PC-9 (cell line): ENCODE measurements at regions not wholly inside any gene's neighbourhood (a gene's known extent, or its start where the extent isn't known, plus 50 kb on each side); places are given as distances from the start of the nearest gene placed in this dataset.

ENCODE experiments used
- BruUV-seq: library from RNA; stranded (reverse); fragments of 400-500 nt; replicated peaks from 2 replicates; lab custom pipeline; 2021; lab: Mats Ljungman, UMichigan
- CTCF ChIA-PET: fragments of 300-600 bp; sonication (Branson Sonifier 250); formaldehyde crosslinking; loops from one replicate; lab custom pipeline; 2022; ENCODE audit warnings: antibody characterized with exemption; lab: Charles Lee
- POLR2A ChIA-PET: fragments of 300-600 bp; sonication (Branson Sonifier 250); formaldehyde crosslinking; loops from one replicate; lab custom pipeline; 2022; ENCODE audit warnings: antibody characterized with exemption; ENCODE audit not compliant: unreplicated experiment; lab: Charles Lee
- DNase-seq, 2 experiments: peaks; one replicate each; pipeline versions ENCODE4 v3.0.0 to v3.0.0-alpha.2; 2015 to 2022; ENCODE audit warnings: mixed read lengths in 1 of 2
- H2AFZ ChIP-seq: fragments of 200-600 bp; sonication (generic); 2 replicates; pipeline ENCODE4 v1.8.1; 2017; ENCODE audit warnings: antibody characterized with exemption
- H3F3A ChIP-seq: fragments of 200-600 bp; sonication (generic); 2 replicates; pipeline ENCODE4 v1.8.1; 2017; ENCODE audit warnings: antibody characterized with exemption, mild to moderate bottlenecking, low read depth; ENCODE audit not compliant: insufficient read depth
- H3K27ac ChIP-seq: fragments of 200-600 bp; sonication (generic); 2 replicates; pipeline ENCODE4 v1.6.1; 2016; ENCODE audit warnings: mixed run types
- H3K27me3 ChIP-seq: fragments of 200-600 bp; sonication (generic); 2 replicates; pipeline ENCODE4 v1.6.1; 2016; ENCODE audit warnings: low read depth, mixed run types; ENCODE audit not compliant: insufficient read depth
- H3K36me3 ChIP-seq: fragments of 200-600 bp; sonication (generic); 2 replicates; pipeline ENCODE4 v1.6.1; 2016; ENCODE audit warnings: low read depth, mixed run types
- H3K4me1 ChIP-seq: fragments of 200-600 bp; sonication (generic); replicated peaks from 2 replicates; pipeline ENCODE4 v1.6.1; 2016; ENCODE audit warnings: mixed run types; ENCODE audit not compliant: insufficient read depth
- H3K4me2 ChIP-seq: fragments of 200-600 bp; sonication (generic); 2 replicates; pipeline ENCODE4 v1.6.1; 2017; ENCODE audit warnings: mixed run types
- H3K4me3 ChIP-seq: fragments of 200-600 bp; sonication (generic); 2 replicates; pipeline ENCODE4 v1.6.1; 2016; ENCODE audit warnings: mixed run types
- H3K79me2 ChIP-seq: fragments of 200-600 bp; sonication (generic); 2 replicates; pipeline ENCODE4 v1.6.1; 2017; ENCODE audit warnings: low read depth, mixed run types
- H3K9me2 ChIP-seq: fragments of 200-600 bp; sonication (generic); 2 replicates; pipeline ENCODE4 v1.8.1; 2017; ENCODE audit warnings: mild to moderate bottlenecking; ENCODE audit not compliant: insufficient read depth
- H3K9me3 ChIP-seq: fragments of 200-600 bp; sonication (generic); 2 replicates; pipeline ENCODE4 v1.8.1; 2016; ENCODE audit warnings: low read depth; ENCODE audit not compliant: insufficient read depth
- H4K20me1 ChIP-seq: fragments of 200-600 bp; sonication (generic); 2 replicates; pipeline ENCODE4 v1.8.1; 2017; ENCODE audit not compliant: insufficient read depth
- EZH2 ChIP-seq: fragments of 200-600 bp; sonication (generic); IDR thresholded peaks from 2 replicates; pipeline ENCODE4 v1.8.0; 2017; ENCODE audit warnings: antibody characterized with exemption, low read depth
- intact Hi-C: fragments of 100-400 bp; cut with micrococcal nuclease; formaldehyde crosslinking; loops from one replicate; pipeline ENCODE4 v1.10.0; 2022; ENCODE audit not compliant: unreplicated experiment
- TF ChIP-seq, protein P1 (sequence below): fragments of 200-600 bp; sonication (generic); conservative IDR thresholded peaks from 2 replicates; pipeline ENCODE4 v1.6.1; 2017; ENCODE audit warnings: mixed run types, antibody characterized with exemption, mild to moderate bottlenecking, moderate library complexity

DNA sequence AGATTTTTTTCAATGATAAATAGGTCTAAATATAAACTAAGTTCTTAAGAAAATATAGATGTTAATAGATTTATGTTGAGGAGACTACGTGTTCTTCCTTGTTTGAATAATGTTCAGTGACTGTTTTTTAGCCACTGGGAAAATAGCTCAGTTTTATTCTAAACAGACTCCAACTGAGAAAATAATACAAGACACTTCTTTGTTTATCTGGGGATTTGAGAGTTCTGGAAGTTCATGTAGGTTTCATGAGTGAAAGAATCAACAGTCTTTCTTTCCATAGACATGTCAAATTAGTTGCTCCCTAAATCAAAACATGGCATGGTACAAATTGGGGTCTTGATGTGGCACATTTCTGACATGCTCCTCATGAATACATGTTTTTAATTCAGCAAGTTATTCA is 177.7 kb downstream of the MREG start:
- no peaks in the 10 kb centered on the region for H4K20me1 ChIP-seq
- H2AFZ ChIP-seq: no peak overlapping the region
- ChIA-PET POLR2A (no interaction called here), CTCF (no interaction called here)
- H3K4me2 ChIP-seq: no peak overlapping the region
- DNase-seq: no peak
- H3K9me3 ChIP-seq: 0 out of 2 replicates have a peak, but pooled peaks cover 2% of the 10 kb centered on the region
- no peaks in the 10 kb centered on the region for H3K79me2 ChIP-seq
- H3K4me1 ChIP-seq: peaks cover 16% of the 10 kb centered on the region
- BruUV-seq: no TSS peak
- no peaks in the 10 kb centered on the region for H3K36me3 ChIP-seq
- intact Hi-C loops: no loop called here
- H3K9me2 ChIP-seq: no peaks in the 10 kb centered on the region
- no peak overlapping the region for H3K27ac ChIP-seq
- no peak overlapping the region for H3K4me3 ChIP-seq
- no peak for TF ChIP-seq EZH2
- TF ChIP-seq, protein P1, sequence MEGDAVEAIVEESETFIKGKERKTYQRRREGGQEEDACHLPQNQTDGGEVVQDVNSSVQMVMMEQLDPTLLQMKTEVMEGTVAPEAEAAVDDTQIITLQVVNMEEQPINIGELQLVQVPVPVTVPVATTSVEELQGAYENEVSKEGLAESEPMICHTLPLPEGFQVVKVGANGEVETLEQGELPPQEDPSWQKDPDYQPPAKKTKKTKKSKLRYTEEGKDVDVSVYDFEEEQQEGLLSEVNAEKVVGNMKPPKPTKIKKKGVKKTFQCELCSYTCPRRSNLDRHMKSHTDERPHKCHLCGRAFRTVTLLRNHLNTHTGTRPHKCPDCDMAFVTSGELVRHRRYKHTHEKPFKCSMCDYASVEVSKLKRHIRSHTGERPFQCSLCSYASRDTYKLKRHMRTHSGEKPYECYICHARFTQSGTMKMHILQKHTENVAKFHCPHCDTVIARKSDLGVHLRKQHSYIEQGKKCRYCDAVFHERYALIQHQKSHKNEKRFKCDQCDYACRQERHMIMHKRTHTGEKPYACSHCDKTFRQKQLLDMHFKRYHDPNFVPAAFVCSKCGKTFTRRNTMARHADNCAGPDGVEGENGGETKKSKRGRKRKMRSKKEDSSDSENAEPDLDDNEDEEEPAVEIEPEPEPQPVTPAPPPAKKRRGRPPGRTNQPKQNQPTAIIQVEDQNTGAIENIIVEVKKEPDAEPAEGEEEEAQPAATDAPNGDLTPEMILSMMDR: no peak
- H3K27me3 ChIP-seq: no peaks in the 10 kb centered on the region
- no peaks in the 10 kb centered on the region for H3F3A ChIP-seq

- BruUV-seq: no TSS peak
- TF ChIP-seq, protein P1: no peak
- no peaks in the 10 kb centered on the region for H3F3A ChIP-seq
- no peaks in the 10 kb centered on the region for H3K79me2 ChIP-seq
- intact Hi-C loops: no loop called here
- CTCF ChIA-PET: no interaction called here
- no peaks in the 10 kb centered on the region for H3K36me3 ChIP-seq
- H3K27ac ChIP-seq: no peak overlapping the region
- no peak overlapping the region for H3K4me3 ChIP-seq
- H3K4me2 ChIP-seq: no peak overlapping the region
- no peaks in the 10 kb centered on the region for H3K9me2 ChIP-seq
- no peak for DNase-seq
- H2AFZ ChIP-seq: no peak overlapping the region
- 0 out of 2 replicates have a peak, but pooled peaks cover 2% of the 10 kb centered on the region for H3K9me3 ChIP-seq
- H4K20me1 ChIP-seq: no peaks in the 10 kb centered on the region
- peaks cover 19% of the 10 kb centered on the region for H3K4me1 ChIP-seq
- H3K27me3 ChIP-seq: no peaks in the 10 kb centered on the region
- POLR2A ChIA-PET: no interaction called here
Measured at GRCh38 chr2:215835231-215835630, 178.1 kb downstream of the MREG start.

GRCh38 chr2:215833531-215834162 is 179.7 kb downstream of the MREG start:
- DNase-seq: peak in 1 of 2 experiments; percentile 76
- Histone ChIP-seq H3K36me3 (no peaks in the 10 kb centered on the region), H3K4me1 (peaks cover 25% of the 10 kb centered on the region), H3K9me3 (0 out of 2 replicates have a peak, but pooled peaks cover 2% of the 10 kb centered on the region), H4K20me1 (no peaks in the 10 kb centered on the region), H3K9me2 (no peaks in the 10 kb centered on the region), H2AFZ (no peak overlapping the region), H3K79me2 (no peaks in the 10 kb centered on the region), H3K4me2 (peak overlapping the region; percentile 7; the same call in 1 of the 2 replicates), H3K4me3 (no peak overlapping the region), H3F3A (no peaks in the 10 kb centered on the region), H3K27ac (no peak overlapping the region), H3K27me3 (no peaks in the 10 kb centered on the region)
- ChIA-PET POLR2A (interaction anchor here (0.7 kb wide), 1 partner anchor 526 kb away, joined by 6 read pairs; no protein-coding TSS in a partner anchor), CTCF (no interaction called here)
- intact Hi-C loops: no loop called here
- no TSS peak for BruUV-seq
- TF ChIP-seq, protein P1: no peak
- no peak for TF ChIP-seq EZH2
